ENCODE measurements at regions not wholly inside any gene's neighbourhood (a gene's known extent, or its start where the extent isn't known, plus 50 kb on each side); places are given as distances from the start of the nearest gene placed in this dataset.

DNA sequence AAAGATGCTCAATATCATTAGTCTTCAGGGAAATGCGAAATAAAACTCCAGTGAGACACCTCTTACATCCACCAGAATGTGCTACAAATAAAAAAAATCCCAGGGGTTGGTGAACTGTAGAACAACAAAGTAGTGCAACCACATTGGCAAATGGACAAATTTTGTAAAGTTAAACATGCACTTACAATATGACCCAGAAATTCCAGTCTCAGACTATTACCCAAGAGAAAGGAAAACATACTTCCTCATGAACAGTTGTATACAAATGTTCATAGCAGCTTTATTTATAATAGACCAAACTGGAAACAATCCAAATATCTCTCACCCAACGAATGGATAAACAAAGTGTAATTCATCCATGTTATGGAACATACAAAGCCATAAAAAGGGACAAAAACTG lies 239.5 kb downstream of the ABCC12 start:
- in situ Hi-C loops (cut with HindIII; ENCODE audit: extremely low pct_ligation_motif_present, low pct_unique_long_range_greater_than_20kb), result no loop called here
- H3K4me2 ChIP-seq (ENCODE audit: low read depth, low read length), result no peak overlapping the region
- no peaks in the 10 kb centered on the region for H3K36me3 ChIP-seq (replicated peaks in 1 of 2; ENCODE audit: control insufficient read depth in 1 of 2, insufficient read depth in 2 of 2, low read length in 2 of 2)
- H3K9me3 ChIP-seq (ENCODE audit: low read length), result no peaks in the 10 kb centered on the region
- DNase-seq (ENCODE audit: low spot score) (no peak), ATAC-seq (no peak), FAIRE-seq (no peak)
- no peaks in the 10 kb centered on the region for H3K27me3 ChIP-seq (ENCODE audit: control insufficient read depth in 1 of 2, insufficient read depth in 2 of 2, low read length in 2 of 2)
- H2AFZ ChIP-seq (ENCODE audit: low read length), result no peak overlapping the region
- H3K27ac ChIP-seq (ENCODE audit: extremely low read length, insufficient read depth, low read length), result no peak overlapping the region
- intact Hi-C loops (cut with micrococcal nuclease; ENCODE audit: unreplicated experiment), result no loop called here
- 5% methylated on average over 2 of the region's 2 CpGs for WGBS (ENCODE audit: low lambda C conversion rate)
- ChIA-PET POLR2A (no interaction called here), CTCF (ENCODE audit: low intra/inter-chr PET ratio, low total read pairs) (no interaction called here)
- peaks cover 6% of the 10 kb centered on the region for H3K4me1 ChIP-seq (ENCODE audit: insufficient read depth, low read length)
- H4K20me1 ChIP-seq (ENCODE audit: insufficient read depth, low read length), result no peaks in the 10 kb centered on the region
- no TSS peak for BruUV-seq (replicated peaks)
- no peak overlapping the region for H3K4me3 ChIP-seq (replicated peaks in 1 of 3; ENCODE audit: insufficient read depth in 1 of 3, low read depth in 2 of 3, low read length in 3 of 3)
- TF ChIP-seq ZNF549 (CRISPR knock-in tag; IDR thresholded peaks at IDR 0.05) (no peak), ZNF766 (CRISPR knock-in tag; IDR thresholded peaks at IDR 0.05; ENCODE audit: borderline replicate concordance) (no peak), MAF1 (CRISPR knock-in tag; IDR thresholded peaks at IDR 0.05; ENCODE audit: borderline replicate concordance) (no peak), LCORL (IDR thresholded peaks at IDR 0.05) (no peak), LCORL (CRISPR knock-in tag; IDR thresholded peaks at IDR 0.05) (no peak), THYN1 (CRISPR knock-in tag; IDR thresholded peaks at IDR 0.05; ENCODE audit: borderline replicate concordance, low read depth) (no peak), GPBP1L1 (CRISPR knock-in tag; IDR thresholded peaks at IDR 0.05) (no peak), ZNF574 (CRISPR knock-in tag; IDR thresholded peaks at IDR 0.05) (no peak), JUN (CRISPR knock-in tag; IDR thresholded peaks at IDR 0.05) (no peak), PAWR (CRISPR knock-in tag; IDR thresholded peaks at IDR 0.05; ENCODE audit: borderline replicate concordance) (no peak), ZNF124 (CRISPR knock-in tag; IDR thresholded peaks at IDR 0.05) (no peak), HMG20A (CRISPR knock-in tag; IDR thresholded peaks at IDR 0.05; ENCODE audit: borderline replicate concordance) (no peak)
- H3K79me2 ChIP-seq (ENCODE audit: insufficient read depth, low read length), result no peaks in the 10 kb centered on the region
- no peak overlapping the region for H3K9ac ChIP-seq (ENCODE audit: insufficient read depth, low read depth, low read length)
